LNCaP clone FGC (cell line): ENCODE measurements at regions not wholly inside any gene's neighbourhood (a gene's known extent, or its start where the extent isn't known, plus 50 kb on each side); places are given as distances from the start of the nearest gene placed in this dataset.

ENCODE experiments used
- DNase-seq: peaks from one replicate; pipeline ENCODE4 v3.0.0-alpha.2; 2011; ENCODE audit warnings: low read depth
- H3K4me3 ChIP-seq: 2 replicates; pipeline ENCODE4 v1.5.1; 2011; ENCODE audit warnings: mild to moderate bottlenecking, low read depth, low read length, control low read depth
- TF ChIP-seq, protein P1 (sequence below): IDR thresholded peaks from 2 replicates; pipeline ENCODE4 v1.5.1; 2012; ENCODE audit warnings: mild to moderate bottlenecking; ENCODE audit not compliant: control insufficient read depth, insufficient read depth; ENCODE audit errors: extremely low read depth

DNA sequence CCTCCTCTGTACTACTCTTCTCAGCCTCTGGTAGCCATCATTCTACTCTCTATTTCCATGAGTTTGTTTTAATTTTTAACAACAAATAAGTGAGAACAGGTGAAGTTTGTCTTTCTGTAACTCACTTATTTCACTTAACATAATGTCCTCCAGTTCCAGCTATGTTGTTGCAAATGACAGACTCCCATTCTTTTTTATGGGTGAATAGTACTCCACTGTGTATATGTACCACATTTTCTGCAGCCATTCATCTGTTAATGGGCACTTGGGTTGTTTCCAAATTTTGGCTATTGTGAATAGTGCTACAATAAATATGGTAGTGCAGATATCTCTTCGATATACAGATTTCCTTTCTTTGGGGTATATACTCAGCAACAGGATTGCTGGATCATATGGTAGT, 73.7 kb upstream of the TNFRSF21 start:
- TF ChIP-seq, protein P1, sequence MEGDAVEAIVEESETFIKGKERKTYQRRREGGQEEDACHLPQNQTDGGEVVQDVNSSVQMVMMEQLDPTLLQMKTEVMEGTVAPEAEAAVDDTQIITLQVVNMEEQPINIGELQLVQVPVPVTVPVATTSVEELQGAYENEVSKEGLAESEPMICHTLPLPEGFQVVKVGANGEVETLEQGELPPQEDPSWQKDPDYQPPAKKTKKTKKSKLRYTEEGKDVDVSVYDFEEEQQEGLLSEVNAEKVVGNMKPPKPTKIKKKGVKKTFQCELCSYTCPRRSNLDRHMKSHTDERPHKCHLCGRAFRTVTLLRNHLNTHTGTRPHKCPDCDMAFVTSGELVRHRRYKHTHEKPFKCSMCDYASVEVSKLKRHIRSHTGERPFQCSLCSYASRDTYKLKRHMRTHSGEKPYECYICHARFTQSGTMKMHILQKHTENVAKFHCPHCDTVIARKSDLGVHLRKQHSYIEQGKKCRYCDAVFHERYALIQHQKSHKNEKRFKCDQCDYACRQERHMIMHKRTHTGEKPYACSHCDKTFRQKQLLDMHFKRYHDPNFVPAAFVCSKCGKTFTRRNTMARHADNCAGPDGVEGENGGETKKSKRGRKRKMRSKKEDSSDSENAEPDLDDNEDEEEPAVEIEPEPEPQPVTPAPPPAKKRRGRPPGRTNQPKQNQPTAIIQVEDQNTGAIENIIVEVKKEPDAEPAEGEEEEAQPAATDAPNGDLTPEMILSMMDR, result no peak
- H3K4me3 ChIP-seq, result no peak overlapping the region
- DNase-seq, result no peak

DNA sequence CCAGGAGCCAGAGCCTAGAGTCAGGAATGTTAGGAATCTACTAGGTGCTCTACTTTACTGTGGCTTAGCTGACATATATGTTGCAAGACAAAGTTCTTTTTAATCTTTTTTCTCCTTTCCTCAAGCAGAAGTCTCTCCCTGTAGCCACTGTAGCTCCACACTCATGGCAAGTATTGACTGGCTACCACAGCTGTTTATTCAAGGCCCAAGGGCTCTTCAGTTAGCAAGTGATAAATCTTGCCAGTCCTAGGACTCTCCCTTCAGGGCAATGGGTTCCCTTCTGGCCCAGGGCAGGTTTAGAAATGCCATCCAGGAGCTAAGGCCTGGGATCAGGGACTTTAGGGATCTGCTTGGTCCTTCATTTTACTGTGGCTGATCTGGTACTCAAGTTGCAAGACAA, 82.0 kb upstream of the TNFRSF21 start:
- TF ChIP-seq, protein P1, result no peak
- DNase-seq, result no peak
- H3K4me3 ChIP-seq, result no peak overlapping the region

DNA sequence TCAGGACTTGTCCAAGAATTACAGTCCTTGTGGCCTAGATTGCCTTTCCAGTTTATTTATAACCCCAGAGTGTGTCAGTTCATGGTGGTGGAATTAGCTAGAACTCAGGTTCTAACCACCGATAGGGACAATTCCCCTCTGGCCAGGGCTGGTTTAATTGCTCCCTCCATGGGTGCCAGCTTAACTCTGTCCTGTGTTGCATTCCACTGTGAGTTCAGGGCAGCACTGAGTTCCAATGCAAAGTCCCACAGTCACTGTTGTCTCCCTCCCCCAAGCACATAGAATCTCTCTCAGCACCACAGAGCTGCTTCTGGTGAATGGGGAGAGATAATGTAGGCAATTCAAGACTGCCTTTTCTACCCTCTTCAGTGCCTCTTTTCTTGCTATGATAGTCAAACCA, 82.5 kb upstream of the TNFRSF21 start:
- no peak for DNase-seq
- no peak overlapping the region for H3K4me3 ChIP-seq
- TF ChIP-seq, protein P1, result no peak

DNA sequence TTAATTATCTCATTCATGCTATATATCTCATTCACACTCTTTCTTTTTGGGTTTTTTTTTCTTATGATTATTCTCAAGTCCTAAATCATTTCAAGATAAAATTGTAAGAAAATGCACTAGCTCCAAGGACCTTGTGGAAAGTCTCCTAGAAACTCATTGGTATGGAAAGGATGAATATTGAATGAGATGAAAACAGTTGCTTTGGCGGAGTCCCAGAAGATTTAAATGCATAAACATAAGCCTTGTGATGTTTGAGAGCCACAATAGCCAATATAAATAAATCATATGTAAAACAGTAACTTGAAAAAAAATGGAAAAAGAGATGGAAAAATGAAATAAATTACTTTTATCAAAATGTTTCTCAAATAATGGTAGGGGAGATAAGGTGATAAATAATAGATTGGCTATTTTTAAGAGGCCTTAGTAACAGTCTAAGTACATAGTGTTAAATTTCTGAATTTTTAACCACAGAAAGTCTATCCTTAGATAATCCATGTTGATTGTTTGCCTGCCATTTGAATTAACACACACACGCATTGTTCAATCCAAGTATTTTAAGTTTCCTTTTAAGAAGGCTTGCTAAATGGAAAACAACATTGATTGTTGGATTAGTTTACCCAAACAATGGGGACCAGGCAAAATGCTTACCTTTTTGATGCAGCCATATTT, 81.1 kb upstream of the CD2AP start:
- TF ChIP-seq, protein P1, result no peak
- DNase-seq, result no peak
- no peak overlapping the region for H3K4me3 ChIP-seq

DNA sequence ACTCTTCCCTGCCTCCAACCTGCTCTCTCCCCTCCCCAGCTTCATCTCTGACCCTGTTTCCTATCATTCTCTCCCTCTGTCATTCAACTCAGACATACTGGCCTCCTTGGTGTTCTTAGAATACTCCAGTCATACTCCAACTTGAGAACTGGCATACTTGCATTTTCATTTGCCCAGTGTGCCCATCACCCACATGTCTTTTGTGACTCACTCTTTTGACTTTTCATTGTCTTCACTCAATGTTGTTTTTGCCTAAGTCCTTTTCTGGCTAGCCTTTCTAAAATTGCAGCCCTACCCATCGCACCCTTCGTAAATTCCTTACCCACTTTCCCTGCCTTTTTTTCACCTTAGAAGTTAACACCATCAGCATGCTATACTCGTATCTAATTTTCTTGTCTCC, 77.0 kb upstream of the CD2AP start:
- TF ChIP-seq, protein P1, result no peak
- H3K4me3 ChIP-seq, result no peak overlapping the region
- DNase-seq, result no peak

DNA sequence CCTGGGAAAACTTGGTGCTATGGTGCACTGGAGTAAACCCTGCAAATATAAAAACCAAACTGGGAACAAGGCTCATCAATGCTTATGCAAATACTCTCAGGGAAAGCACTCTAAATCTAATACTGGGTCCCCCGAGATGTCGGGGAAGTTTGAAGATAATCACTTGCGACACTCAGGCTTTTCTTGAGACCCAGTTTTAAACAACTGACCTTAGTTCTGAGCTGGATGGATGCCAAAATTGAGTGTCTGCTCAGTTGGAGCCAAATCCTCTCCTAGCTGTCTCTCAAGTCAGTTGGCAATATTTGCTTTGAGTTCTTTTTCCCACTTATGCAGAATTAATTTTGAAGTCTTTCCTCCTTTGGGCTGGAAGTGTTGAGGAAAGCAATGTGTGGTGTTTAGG, 75.5 kb upstream of the CD2AP start:
- TF ChIP-seq, protein P1, result no peak
- H3K4me3 ChIP-seq, result no peak overlapping the region
- DNase-seq, result no peak

DNA sequence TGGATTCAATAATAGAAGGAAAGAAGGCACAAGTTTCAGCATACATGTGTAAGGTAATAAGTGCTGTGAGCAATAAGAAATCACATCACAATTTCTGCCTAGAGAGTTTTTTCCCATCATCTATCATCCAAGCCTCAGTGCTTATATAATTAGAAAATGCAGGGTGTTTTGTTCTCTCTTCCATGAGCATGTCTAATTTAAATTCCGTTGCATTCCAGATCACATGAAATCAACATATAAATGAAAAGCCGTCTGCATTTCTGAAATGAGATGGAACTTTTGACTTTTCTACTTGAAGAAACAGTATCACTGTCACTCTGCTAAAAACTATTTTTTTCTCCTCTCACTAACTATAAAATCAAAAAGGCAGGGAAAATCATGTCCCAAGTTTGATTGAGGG, 74.5 kb upstream of the CD2AP start:
- DNase-seq, result no peak
- no peak overlapping the region for H3K4me3 ChIP-seq
- TF ChIP-seq, protein P1, result no peak
